GM23248 (cell line): ENCODE measurements at regions not wholly inside any gene's neighbourhood (a gene's known extent, or its start where the extent isn't known, plus 50 kb on each side); places are given as distances from the start of the nearest gene placed in this dataset.

ENCODE experiments used
- EZH2 ChIP-seq: fragments of 200-600 bp; sonication (generic); IDR thresholded peaks from 2 replicates; pipeline ENCODE4 v1.6.1; 2018; ENCODE audit warnings: antibody characterized with exemption, mild to moderate bottlenecking; ENCODE audit not compliant: insufficient read depth, poor library complexity, severe bottlenecking
- EZH2phosphoT487 ChIP-seq: fragments of 200-600 bp; sonication (generic); IDR thresholded peaks from 2 replicates; pipeline ENCODE4 v1.6.1; 2018; ENCODE audit warnings: antibody characterized with exemption, moderate library complexity, mild to moderate bottlenecking, low read depth; ENCODE audit not compliant: insufficient read depth

GRCh38 chr15:69782809-69783208, 314.9 kb downstream of the TLE3 start:
- no peak for TF ChIP-seq EZH2phosphoT487
- no peak for TF ChIP-seq EZH2
